Epidermal melanocyte (primary cell): ENCODE measurements at regions not wholly inside any gene's neighbourhood (a gene's known extent, or its start where the extent isn't known, plus 50 kb on each side); places are given as distances from the start of the nearest gene placed in this dataset.

Source experiments
- DNase-seq: peaks from one replicate; pipeline ENCODE4 v3.0.0; 2011; ENCODE audit warnings: low spot score; ENCODE audit not compliant: insufficient read length

DNA sequence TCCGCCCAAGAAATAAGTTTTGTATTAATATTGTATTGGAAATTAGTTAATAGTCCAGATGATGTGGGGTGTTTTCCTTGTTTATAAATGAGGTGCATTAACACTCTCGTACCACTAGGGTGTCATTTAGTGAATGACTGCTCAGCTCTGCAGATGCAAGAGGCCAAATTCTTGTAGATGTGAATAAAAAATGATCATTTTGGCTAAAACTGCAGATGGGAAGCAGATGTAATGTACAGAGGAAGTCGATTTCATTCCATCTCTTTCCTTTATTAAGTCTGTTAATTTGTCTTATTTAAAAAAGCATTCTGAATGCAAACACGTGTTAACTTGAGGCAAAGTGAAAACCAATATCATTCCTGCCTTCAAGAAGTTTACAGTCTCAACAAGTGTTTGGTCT lies 108.1 kb downstream of the DHX15 start:
- no peak for DNase-seq

DNA sequence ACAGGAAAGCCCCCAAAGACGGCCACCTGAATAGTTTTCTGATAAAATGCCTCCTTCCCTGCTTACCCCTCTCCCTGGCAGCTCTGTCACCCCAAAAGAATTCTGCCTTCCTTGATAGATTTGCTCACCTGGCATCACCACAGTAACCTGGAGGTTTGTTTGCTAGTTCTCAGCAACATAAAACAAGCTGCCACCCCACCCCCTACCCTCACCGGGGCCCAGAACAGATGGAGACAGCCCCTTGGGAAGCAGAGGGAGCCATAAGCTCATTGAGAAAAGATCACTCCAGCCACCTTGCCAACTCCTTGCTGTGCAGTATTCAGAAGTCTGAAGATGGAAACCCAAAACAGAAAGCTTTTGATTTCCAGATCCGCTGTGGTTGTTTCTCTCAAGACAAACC lies 108.6 kb downstream of the DHX15 start:
- no peak for DNase-seq

DNA sequence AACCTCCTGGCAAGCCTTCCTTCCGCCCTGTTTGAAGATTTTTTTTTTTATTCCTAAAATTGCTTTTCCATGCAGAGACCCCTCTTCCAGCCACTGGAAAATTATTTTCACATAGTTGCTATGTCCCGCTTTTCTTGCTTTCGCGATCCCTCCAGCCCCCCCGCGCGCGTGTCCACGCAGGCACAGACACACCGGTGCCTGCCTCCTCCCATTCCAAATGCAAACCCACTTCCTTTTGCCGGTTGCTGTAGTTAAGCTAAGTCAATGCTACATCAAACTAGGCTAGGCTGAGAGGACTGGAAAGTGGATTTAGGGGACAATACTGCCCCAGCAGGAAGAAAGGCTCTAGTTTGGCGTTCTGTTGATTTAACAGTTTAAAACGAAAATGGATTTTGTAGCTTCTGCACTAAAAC lies 111.0 kb downstream of the DHX15 start:
- no peak for DNase-seq

DNA sequence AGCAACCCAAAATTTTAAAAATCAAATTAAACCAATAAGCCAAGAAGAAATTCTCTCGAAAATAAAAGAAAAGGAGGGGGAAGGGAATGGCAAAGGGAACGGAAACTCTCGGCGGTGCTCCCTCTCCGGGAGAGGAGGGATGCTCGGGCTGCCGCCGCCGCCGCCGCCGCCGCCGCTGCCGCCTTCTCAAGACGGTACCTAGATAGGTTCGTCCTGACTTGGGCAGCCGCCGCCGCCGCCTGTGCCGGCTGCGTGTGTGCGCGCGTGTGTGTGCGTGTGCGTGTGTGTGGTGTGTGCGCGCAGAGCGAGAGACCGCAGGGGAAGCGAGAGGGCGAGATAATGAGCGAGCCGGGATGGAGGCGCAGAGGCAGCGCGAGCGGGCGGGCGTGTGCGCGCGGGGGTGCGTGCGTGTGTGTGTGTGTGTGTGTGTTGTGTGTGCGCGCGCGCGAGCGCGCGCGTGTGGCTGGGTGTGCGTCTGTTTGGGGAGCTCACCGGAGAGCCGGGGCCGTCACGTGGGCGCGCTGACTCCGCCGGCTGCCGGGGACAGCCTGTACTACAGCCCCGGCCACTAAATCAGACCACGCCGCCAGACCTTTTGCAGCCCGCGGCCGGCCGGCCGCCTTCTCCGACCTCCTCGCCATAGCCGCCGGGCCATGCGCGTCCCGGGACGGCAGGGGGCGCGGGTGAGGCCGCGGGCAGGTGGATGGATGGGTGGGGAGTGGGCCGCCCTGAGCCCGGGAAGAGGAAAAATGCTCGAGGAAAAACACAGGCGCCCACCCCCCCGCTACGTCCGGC lies 111.6 kb downstream of the DHX15 start:
- DNase-seq, result peak; percentile 76

DNA sequence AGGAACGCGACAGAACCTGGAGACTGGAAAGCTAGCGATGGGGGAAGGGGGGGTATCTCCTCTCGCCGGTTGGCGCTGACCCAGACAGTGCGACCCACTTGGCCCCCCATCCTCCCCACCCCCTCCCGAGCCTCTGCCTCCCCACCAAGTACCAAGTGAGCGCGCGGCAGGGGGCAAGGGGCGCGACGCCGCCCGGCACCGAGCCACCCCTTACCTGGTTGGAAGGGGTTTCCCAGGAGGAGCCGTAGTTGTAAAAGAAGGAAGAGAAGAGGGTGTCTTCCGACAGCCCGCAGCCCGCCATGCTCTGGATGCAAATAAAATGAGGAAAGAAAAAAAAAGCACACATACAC lies 112.2 kb downstream of the DHX15 start:
- DNase-seq, result no peak

DNA sequence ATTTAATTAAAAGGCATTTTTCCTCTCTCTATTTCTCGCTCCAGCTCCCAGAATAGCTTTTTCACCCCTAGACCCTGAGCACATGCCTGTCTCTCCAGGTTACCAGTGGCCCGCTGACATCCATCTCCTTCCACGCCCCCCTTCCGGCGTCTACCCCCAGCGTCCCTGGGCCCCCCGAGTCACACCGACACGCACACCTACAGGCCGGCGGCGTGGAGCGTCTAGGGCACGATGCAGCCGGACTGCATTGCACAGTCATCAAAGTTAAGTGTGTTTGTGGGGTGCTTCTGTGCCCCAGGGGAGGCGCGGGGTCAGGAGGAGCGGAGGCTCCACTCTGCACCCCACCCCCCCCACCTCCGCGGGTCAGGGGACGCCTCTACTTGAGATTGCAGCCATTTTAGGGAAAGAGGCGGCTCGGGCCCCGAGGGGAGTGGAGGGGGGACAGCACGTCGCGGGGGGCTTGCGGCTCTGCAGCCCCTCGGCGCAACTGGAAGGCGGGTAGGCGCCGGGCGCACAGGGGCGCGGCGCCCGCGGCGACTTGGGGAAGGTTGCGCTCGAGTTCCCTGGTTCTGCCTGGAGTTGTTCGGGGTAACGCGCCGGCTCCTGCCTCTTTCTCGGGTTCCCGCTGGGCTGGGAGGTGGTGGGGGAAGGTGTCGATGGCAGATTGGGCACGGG lies 112.7 kb downstream of the DHX15 start:
- DNase-seq, result no peak

DNA sequence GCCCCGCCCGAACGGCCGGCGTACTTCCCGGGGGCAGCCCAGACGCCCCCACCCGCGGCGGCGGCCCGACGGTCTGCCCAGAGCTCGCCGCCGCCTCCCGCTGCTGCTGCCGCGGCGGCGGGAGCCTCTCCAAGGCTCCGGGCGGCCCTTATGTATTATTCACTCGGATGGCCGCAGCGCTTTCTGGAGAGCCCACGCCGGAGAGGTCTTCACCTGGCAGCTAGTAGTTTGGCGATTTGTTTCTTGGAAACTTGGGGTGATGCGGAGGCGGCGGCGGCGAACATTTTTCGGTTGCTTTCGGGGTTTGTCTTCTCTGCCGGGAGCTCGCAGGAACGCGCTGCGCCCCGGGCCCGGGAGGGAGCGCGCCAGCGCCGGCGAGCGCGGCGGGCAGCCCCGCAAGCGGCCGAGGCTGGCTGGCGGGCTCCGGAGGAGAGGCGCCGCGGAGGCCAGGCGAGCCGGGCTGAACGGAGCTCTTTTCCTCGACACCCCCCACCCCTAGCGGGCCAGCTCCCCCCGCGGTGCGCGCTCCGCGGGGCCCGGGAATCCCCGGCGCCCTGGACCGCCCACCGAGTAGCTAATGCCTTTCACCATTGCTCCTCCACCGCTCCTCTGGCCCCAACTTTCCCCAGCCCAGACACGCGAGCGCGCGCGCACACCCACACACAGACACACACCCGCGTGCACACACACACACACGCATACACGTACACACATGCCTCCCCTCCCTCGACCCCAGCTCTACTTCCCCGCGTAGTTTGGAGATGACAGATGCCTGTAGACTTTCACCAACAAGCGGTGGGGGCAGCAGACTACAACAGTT lies 113.5 kb downstream of the DHX15 start:
- no peak for DNase-seq

DNA sequence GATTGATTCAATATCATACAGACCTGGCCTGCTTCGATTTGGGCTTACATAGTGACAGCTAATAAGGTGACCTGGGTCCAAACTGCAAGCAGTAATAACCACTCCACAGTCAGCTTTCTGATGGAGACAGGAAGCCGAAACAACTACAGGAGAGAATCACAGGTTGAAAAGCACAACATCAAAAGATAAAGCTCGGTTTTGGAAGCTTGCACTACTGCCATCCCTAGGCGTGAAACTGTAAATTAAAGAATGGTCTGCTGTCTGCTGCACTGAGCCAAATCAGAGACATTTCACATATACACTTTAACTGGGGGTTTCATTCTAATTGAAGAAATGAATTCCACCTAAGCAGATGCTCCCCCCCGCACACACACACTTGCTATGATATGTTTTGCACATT lies 116.3 kb downstream of the DHX15 start:
- DNase-seq, result no peak

DNA sequence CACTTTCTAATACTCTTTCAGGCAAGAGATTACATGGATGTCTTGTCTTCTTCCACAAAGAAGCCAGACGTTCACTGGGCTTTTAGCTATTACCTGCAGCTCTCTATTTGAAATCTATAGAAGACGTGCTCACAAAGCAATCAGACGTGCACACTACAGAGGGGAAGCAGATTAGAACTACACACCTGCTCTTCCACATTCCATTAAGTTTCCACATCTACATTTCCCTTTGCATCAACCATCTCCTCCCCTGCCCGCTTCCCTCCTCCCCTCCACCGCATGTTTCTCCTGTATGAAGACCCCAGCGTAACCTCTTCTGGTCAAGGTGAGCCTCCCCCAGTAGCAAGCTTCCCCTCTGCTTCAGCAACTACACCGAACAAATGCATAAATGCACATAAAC lies 119.8 kb downstream of the DHX15 start:
- DNase-seq, result no peak

DNA sequence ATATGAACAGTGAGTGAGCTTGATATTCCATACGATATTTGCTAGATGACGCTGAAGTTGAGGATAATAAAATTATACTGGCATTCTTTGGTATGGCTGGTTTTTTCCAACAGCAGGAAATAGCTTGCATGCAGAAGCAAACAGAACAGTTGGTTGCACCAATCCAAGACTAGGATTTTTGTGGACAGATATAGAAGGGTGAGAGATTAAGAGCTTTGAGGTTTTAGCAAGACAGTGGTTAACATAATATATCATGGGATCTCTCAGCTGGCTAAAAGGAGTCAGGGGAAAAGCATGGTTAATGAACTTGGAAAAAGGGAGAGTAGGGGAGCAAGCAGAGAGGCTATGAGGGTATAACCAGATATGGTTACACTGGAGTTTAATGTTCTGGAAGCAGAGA lies 127.9 kb downstream of the DHX15 start:
- DNase-seq, result no peak

DNA sequence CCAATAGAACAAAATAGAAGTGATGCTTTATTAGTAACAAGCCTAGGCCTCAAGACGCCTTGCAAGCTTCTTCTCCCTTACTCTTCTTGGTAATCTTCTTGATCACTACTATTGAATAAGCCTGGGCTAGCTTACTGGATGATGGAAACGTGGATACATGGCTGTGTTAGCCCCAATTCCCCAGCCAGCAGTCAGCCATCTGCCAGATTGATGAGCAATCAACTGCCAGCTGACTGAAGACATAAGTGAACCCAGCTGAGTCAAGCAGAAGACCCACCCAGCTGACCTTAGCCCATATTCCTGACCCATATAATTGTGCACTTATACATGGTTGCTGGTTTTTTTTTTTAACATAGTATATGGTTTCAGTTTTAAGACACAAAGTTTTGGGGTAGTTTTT lies 130.4 kb downstream of the DHX15 start:
- no peak for DNase-seq

DNA sequence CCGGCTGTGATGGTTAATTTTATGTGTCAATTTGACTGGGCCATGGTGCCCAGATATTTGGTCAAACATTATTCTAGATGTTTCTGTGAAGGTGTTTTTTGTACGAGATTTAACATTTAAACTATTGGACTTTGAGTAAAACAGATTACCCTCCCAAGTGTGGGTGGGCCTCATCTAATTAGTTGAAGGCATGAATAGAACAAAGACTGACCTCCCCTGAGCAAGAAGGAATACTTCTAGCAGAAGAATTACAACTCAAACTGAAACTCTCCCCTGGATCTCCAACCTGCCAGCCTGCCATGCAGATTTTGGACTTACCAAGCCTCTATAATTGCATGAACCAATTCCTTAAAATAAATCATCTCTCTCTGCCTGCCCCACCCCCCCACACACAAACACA lies 132.5 kb downstream of the DHX15 start:
- DNase-seq, result no peak

DNA sequence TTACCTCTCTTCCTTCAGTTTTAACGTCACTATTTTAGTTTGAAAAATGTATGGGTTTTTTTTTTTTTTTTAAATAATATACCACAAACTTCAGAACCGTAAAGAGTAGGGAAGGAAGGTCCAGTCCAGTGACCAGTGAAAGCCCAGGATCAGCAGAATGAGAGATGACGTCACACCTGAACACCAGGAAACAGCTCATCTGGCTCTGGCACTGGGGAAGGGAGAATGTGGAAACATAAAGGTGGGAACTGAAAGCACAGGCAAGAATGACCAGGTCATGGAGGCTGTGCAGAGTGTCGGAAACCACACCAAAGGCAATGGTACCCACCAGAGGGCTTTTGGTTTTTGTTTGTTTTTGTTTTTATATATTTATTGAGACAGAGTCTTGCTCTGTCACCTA lies 141.2 kb downstream of the DHX15 start:
- DNase-seq, result no peak

DNA sequence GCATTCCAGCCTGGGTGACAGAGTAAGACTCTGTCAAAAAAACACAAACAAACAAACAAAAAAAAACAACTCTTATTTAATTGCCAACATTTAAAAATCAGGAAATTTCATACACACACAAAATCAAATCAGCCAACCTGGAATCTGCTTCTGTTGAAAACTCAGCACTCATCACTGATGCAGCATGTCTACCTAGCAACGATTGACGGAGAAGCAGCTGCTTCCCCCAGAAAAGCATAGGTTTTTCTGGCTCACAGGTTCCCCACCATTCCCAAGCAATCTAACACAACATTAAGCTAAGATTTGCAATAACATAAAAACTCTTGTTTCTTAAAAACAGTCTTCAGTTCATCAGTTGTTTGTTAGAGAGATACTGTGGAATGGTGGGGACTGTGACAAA lies 143.6 kb downstream of the DHX15 start:
- DNase-seq, result no peak

DNA sequence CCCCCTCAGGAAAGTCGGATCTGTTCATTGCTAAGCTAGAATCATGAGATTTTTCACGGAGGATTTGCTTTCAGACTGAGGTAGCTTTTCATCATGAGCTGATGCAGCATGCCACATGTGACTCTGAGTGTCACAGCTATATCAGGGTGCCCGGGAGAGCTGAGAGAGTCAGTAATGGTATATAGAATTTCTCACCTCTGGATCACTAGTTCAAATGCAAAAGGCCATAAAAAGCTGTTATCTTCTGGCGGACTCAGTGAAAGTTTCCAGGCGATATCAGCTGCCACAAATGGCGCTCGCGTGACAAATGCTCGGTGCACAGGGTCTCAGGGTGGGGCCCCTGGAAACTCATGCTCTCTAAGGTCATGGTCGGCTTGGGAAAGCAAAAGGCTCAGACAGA lies 150.1 kb downstream of the DHX15 start:
- DNase-seq, result no peak

DNA sequence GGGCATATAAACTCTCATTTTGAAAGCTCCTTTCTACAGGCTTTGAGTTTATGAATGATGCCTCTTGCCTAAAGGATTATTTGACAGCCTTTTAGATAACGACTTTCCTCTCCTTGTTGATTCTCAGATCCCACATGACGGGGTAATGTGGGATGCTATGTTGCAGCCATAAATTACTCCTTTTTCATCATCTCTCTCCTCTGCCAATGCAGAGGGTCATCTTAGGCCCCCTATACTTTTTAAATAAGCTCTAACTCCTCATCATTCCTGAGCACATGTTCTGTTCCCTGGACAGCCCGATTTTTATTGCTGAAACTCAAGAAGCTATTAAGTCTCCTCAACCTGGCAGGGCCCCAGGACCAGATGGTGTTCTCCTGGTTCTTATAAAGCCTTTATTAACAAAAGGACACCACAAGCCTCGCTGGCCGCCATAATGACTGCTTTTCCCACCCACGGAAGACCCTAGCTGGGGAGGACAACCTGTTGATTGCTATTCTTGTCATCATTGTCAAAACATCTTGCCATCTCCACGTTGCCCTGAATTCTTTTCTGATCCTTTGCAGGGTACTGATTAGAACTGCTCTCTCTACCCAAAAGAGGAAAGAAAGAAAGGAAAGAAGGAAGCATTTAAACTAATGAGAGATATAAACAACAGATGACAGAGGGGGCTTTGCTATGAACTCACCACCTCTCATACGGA lies 150.7 kb downstream of the DHX15 start:
- no peak for DNase-seq

DNA sequence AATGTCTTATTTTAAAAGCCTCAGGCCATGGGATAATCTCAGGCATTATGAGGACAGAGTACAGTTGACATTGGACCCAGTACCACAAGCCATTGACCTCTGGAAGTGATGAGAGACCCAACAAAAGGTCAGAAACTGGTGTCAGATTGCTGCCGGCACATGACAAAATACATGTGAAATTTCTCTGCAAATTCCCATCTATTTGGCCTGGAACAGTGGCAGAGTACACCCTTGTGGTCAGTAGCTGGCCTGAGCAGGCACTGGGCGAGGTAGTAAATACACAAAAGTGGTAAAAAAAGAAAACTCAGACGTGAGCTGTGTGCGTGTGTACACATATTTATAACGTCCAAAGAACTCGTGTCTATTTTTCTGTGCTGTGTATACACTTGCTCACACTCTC lies 155.5 kb downstream of the DHX15 start:
- DNase-seq, result no peak

DNA sequence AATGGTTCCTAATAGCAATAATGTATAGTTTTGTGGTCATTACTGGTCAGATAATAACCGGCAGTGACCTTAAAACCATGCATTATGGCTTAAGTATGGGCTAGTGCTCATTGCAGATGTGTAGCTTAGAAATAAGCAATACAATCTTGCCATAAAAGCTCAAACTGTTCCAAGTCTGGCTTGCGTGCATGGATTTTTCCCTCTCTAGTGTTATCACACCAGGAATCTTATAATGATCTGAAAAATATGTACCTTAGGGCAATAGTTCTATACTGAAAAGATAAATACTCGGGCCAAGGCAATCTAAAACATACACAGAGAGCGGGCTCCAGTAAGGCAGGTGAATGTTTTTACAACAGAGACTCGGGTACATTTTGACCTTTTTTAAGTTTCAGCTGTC lies 157.8 kb downstream of the DHX15 start:
- DNase-seq, result no peak

DNA sequence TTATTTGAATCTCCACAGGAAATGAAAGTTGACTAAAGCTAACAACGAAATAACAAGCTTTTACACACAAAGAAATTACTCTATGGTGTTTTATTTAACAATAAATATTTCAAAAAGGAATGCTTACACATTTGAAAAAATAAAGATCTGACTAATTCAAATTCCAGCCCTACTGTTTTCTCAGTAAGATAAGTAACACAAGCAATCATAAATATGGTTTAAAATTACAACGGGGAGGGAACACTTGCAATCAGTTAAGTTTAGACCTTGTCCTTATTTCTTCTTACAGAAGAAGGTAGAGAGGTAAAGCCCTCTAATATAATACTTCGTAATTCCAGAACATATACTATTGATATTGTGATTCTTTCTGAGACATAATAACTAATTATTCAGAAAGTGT lies 158.5 kb downstream of the DHX15 start:
- DNase-seq, result no peak

DNA sequence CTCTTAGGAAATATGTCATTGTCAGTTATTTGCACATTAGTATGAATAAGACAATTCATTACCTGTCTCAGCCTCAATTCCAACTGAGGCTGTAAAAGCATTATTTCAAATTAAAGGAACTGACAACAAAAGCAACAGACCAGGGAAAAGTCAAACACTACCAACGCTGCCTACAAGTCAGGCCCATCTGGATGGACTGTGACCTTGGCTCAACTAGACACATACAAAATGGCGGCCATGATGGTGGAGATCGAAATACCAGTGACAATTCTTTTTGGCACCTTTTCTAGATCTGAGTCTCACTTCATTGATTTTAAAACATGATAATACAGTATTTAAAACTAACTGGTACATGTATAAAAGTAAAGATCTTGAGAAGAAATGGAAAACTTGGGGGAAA lies 160.7 kb downstream of the DHX15 start:
- no peak for DNase-seq

DNA sequence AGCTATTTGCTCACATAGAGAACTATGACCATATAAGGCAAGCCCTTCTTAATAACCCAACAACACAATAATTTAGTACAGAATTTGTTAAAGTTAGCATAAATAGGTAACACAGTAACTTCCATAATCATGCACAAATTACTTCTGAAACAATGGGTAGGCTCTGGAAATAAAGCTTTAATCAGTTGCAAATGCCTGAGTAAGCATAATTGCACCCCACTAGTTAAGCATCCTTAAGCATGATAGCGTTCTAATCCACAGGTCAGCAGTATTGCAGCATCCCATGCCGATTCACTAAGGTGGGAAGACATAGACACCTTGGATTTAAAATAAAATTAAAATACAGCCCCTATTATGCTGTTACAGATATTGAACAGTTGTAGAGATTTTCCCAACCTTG lies 161.7 kb downstream of the DHX15 start:
- no peak for DNase-seq
